OCI-LY1 (cell line): ENCODE measurements at regions not wholly inside any gene's neighbourhood (a gene's known extent, or its start where the extent isn't known, plus 50 kb on each side); places are given as distances from the start of the nearest gene placed in this dataset.

ENCODE experiments used
- H2AFZ ChIP-seq: fragments of 200-600 bp; sonication (generic), shearing (Covaris generic); 2 replicates; pipeline ENCODE4 v1.6.0; 2014; ENCODE audit warnings: antibody characterized with exemption, mild to moderate bottlenecking, low read length
- H3F3A ChIP-seq: fragments of 200-600 bp; sonication (generic), shearing (Covaris generic); 2 replicates; pipeline ENCODE4 v1.6.0; 2014; ENCODE audit warnings: mild to moderate bottlenecking, antibody characterized with exemption, low read length, moderate library complexity; ENCODE audit not compliant: insufficient read depth
- H3K27ac ChIP-seq: fragments of 200-600 bp; sonication (generic); 2 replicates; pipeline ENCODE4 v1.5.1; 2014; ENCODE audit warnings: low read length, mixed run types, mild to moderate bottlenecking, low read depth; ENCODE audit not compliant: poor library complexity, severe bottlenecking
- H3K27me3 ChIP-seq: fragments of 200-600 bp; sonication (generic); 2 replicates; pipeline ENCODE4 v1.6.0; 2014; ENCODE audit warnings: antibody characterized with exemption, mild to moderate bottlenecking, low read length, moderate library complexity; ENCODE audit not compliant: insufficient read depth
- H3K36me3 ChIP-seq: fragments of 200-600 bp; sonication (generic); 2 replicates; pipeline ENCODE4 v1.6.1; 2014; ENCODE audit warnings: mild to moderate bottlenecking, antibody characterized with exemption, low read length, moderate library complexity, mixed read lengths; ENCODE audit not compliant: insufficient read depth
- H3K4me1 ChIP-seq: fragments of 200-600 bp; sonication (generic); 2 replicates; pipeline ENCODE4 v1.5.1; 2014; ENCODE audit warnings: mild to moderate bottlenecking, low read length, moderate library complexity; ENCODE audit not compliant: insufficient read depth, severe bottlenecking
- H3K4me2 ChIP-seq: fragments of 200-600 bp; sonication (generic), shearing (Covaris generic); 2 replicates; pipeline ENCODE4 v1.6.1; 2014; ENCODE audit warnings: low read length
- H3K4me3 ChIP-seq: fragments of 200-600 bp; sonication (generic); 2 replicates; pipeline ENCODE4 v1.5.1; 2014; ENCODE audit warnings: low read length, low read depth, mild to moderate bottlenecking, mixed read lengths; ENCODE audit not compliant: poor library complexity, severe bottlenecking
- H3K79me2 ChIP-seq: fragments of 200-600 bp; shearing (Covaris generic); 2 replicates; pipeline ENCODE4 v1.6.1; 2016; ENCODE audit warnings: mixed run types, low read length, mixed read lengths; ENCODE audit not compliant: insufficient read depth
- H3K9ac ChIP-seq: fragments of 200-600 bp; sonication (generic), shearing (Covaris generic); 2 replicates; pipeline ENCODE4 v1.6.1; 2014; ENCODE audit warnings: mild to moderate bottlenecking, low read length, mixed read lengths
- H3K9me2 ChIP-seq: fragments of 200-600 bp; sonication (generic), shearing (Covaris generic); 2 replicates; pipeline ENCODE4 v1.6.1; 2014; ENCODE audit warnings: low read depth, mild to moderate bottlenecking, low read length, mixed read lengths
- H3K9me3 ChIP-seq: fragments of 200-600 bp; shearing (Covaris generic); 2 replicates; pipeline ENCODE4 v1.6.1; 2014; ENCODE audit warnings: low read length, mixed read lengths
- H4K20me1 ChIP-seq: fragments of 200-600 bp; sonication (generic), shearing (Covaris generic); 2 replicates; pipeline ENCODE4 v1.6.0; 2016; ENCODE audit warnings: mild to moderate bottlenecking, low read length; ENCODE audit not compliant: insufficient read depth
- EZH2 ChIP-seq: fragments of 200-600 bp; sonication (generic), shearing (Covaris generic); IDR thresholded peaks from 2 replicates; pipeline ENCODE4 v1.8.0; 2017; ENCODE audit warnings: borderline replicate concordance, mixed run types, mild to moderate bottlenecking, antibody characterized with exemption, low read length, moderate library complexity, mixed read lengths
- TF ChIP-seq, protein P1 (sequence below): fragments of 200-600 bp; sonication (generic), shearing (Covaris generic); IDR thresholded peaks from 2 replicates; pipeline ENCODE4 v1.5.1; 2017; ENCODE audit warnings: mild to moderate bottlenecking, antibody characterized with exemption, low read length, moderate library complexity, mixed read lengths

DNA sequence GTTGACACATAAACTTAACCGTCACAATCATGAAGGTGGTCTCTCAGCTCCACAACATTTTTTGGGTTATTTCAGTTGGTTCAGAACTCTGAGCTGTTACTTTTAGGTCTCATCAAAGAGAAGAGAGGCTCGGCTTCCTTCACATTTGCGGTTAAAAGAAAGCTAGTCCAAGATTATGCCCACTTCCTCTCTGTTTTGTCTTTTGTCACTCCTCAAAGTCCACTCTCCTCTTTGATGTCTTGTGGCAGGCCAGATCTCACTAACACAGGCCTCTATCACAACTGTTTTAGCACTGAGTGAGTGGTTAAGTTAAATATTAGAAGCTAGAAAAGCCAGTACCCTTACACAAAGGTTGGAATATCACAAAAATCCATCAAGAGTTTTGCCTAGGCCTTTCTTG is 195.7 kb downstream of the FCRL5 start:
- Histone ChIP-seq H3K27me3 (peaks cover 4% of the 10 kb centered on the region; the same call in 1 of the 2 replicates), H3K9ac (no peak overlapping the region)
- TF ChIP-seq, protein P1, sequence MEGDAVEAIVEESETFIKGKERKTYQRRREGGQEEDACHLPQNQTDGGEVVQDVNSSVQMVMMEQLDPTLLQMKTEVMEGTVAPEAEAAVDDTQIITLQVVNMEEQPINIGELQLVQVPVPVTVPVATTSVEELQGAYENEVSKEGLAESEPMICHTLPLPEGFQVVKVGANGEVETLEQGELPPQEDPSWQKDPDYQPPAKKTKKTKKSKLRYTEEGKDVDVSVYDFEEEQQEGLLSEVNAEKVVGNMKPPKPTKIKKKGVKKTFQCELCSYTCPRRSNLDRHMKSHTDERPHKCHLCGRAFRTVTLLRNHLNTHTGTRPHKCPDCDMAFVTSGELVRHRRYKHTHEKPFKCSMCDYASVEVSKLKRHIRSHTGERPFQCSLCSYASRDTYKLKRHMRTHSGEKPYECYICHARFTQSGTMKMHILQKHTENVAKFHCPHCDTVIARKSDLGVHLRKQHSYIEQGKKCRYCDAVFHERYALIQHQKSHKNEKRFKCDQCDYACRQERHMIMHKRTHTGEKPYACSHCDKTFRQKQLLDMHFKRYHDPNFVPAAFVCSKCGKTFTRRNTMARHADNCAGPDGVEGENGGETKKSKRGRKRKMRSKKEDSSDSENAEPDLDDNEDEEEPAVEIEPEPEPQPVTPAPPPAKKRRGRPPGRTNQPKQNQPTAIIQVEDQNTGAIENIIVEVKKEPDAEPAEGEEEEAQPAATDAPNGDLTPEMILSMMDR = no peak
- TF ChIP-seq EZH2 = no peak

GRCh38 chr1:157353546-157353945 is 198.8 kb downstream of the FCRL5 start:
- TF ChIP-seq, protein P1 = no peak
- TF ChIP-seq EZH2 = no peak
- Histone ChIP-seq H4K20me1 (no peaks in the 10 kb centered on the region), H3K4me3 (no peak overlapping the region), H3F3A (no peaks in the 10 kb centered on the region), H3K27ac (no peak overlapping the region), H3K9me3 (no peaks in the 10 kb centered on the region), H3K4me1 (no peaks in the 10 kb centered on the region), H3K79me2 (no peaks in the 10 kb centered on the region), H3K27me3 (peaks cover 4% of the 10 kb centered on the region; the same call in 1 of the 2 replicates), H3K36me3 (no peaks in the 10 kb centered on the region), H3K9ac (no peak overlapping the region), H2AFZ (no peak overlapping the region), H3K9me2 (no peaks in the 10 kb centered on the region), H3K4me2 (no peak overlapping the region)

More for the DNA sequence above, 195.7 kb downstream of the FCRL5 start:
- Histone ChIP-seq H4K20me1 (no peaks in the 10 kb centered on the region), H3K27ac (no peak overlapping the region), H3K9me3 (no peaks in the 10 kb centered on the region), H3F3A (no peaks in the 10 kb centered on the region), H2AFZ (no peak overlapping the region), H3K4me1 (no peaks in the 10 kb centered on the region), H3K4me2 (no peak overlapping the region), H3K36me3 (no peaks in the 10 kb centered on the region), H3K4me3 (no peak overlapping the region), H3K9me2 (no peaks in the 10 kb centered on the region), H3K79me2 (no peaks in the 10 kb centered on the region)

- H3K27me3 ChIP-seq = peaks cover 4% of the 10 kb centered on the region; the same call in 1 of the 2 replicates
- no peak overlapping the region for H2AFZ ChIP-seq
- no peak overlapping the region for H3K4me2 ChIP-seq
Observed at GRCh38 chr1:157352817-157353408, 199.4 kb downstream of the FCRL5 start.

More at GRCh38 chr1:157352817-157353408, 199.4 kb downstream of the FCRL5 start:
- Histone ChIP-seq H3K9ac (no peak overlapping the region), H3F3A (no peaks in the 10 kb centered on the region), H3K36me3 (no peaks in the 10 kb centered on the region), H3K4me1 (no peaks in the 10 kb centered on the region), H4K20me1 (no peaks in the 10 kb centered on the region), H3K4me3 (no peak overlapping the region), H3K79me2 (no peaks in the 10 kb centered on the region), H3K9me3 (no peaks in the 10 kb centered on the region), H3K9me2 (no peaks in the 10 kb centered on the region), H3K27ac (no peak overlapping the region)
- TF ChIP-seq, protein P1 = no peak
- TF ChIP-seq EZH2 = no peak
